ENCODE measurements at regions not wholly inside any gene's neighbourhood (a gene's known extent, or its start where the extent isn't known, plus 50 kb on each side); places are given as distances from the start of the nearest gene placed in this dataset.

DNA sequence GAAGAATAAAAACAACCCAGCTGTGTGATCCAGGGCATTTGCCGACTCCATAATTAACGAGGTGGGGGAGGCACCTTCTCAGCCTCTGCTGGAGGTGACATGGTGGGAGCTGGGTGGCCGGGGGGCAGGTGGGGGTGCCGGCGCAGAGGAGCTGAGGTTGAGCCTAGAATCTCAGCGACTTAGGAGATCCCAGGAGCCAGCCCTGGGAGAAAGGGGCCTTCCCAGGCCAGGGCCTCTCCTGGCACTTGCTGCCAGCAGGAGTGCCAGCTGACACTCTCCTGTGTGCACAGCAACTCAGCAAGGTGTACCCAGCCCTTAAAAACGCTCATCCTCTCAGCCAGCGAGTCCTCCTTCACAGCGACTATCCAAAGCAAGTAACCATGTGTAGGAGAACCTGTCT is 62.8 kb upstream of the FCN1 start:
- Mint-ChIP-seq H3K4me1 (ENCODE audit: low read depth, unreplicated experiment) (no peaks in the 10 kb centered on the region), H3K36me3 (ENCODE audit: insufficient read depth, unreplicated experiment) (no peaks in the 10 kb centered on the region), H3K27me3 (ENCODE audit: unreplicated experiment) (peaks cover 18% of the 10 kb centered on the region), H3K4me3 (ENCODE audit: low read depth, unreplicated experiment) (no peak overlapping the region), H3K27ac (ENCODE audit: unreplicated experiment) (no peak overlapping the region), H3K9me3 (ENCODE audit: low read depth, unreplicated experiment) (peaks cover 11% of the 10 kb centered on the region)
- BruUV-seq (replicated peaks), result no TSS peak
- no peak for DNase-seq
- CTCF ChIA-PET, result no interaction called here
- TF ChIP-seq, protein P1, sequence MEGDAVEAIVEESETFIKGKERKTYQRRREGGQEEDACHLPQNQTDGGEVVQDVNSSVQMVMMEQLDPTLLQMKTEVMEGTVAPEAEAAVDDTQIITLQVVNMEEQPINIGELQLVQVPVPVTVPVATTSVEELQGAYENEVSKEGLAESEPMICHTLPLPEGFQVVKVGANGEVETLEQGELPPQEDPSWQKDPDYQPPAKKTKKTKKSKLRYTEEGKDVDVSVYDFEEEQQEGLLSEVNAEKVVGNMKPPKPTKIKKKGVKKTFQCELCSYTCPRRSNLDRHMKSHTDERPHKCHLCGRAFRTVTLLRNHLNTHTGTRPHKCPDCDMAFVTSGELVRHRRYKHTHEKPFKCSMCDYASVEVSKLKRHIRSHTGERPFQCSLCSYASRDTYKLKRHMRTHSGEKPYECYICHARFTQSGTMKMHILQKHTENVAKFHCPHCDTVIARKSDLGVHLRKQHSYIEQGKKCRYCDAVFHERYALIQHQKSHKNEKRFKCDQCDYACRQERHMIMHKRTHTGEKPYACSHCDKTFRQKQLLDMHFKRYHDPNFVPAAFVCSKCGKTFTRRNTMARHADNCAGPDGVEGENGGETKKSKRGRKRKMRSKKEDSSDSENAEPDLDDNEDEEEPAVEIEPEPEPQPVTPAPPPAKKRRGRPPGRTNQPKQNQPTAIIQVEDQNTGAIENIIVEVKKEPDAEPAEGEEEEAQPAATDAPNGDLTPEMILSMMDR (IDR thresholded peaks at IDR 0.05; ENCODE audit: unreplicated experiment), result no peak
- intact Hi-C loops (cut with micrococcal nuclease; ENCODE audit: unreplicated experiment), result no loop called here

DNA sequence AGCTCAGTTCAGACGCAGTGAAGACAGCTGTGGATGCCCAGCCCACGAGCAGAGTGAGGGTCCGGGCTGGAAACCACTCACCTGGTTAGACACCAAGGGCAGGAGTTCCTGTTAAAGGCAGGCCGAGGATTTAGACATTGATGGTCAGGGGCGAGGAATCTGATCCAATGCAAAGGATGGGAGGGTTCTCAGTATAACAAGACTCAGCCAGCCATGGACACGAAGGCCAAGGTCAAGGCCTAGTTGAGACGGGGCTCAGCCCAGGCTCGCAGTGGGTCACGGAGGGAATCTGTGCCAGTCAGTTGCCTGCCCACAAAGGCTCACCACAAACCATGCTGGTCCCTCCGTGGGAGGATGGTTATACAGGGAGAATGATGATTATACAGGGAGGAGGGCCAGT is 63.3 kb upstream of the FCN1 start:
- intact Hi-C loops (cut with micrococcal nuclease; ENCODE audit: unreplicated experiment), result no loop called here
- Mint-ChIP-seq H3K27me3 (ENCODE audit: unreplicated experiment) (peaks cover 18% of the 10 kb centered on the region), H3K4me1 (ENCODE audit: low read depth, unreplicated experiment) (no peaks in the 10 kb centered on the region), H3K9me3 (ENCODE audit: low read depth, unreplicated experiment) (peaks cover 14% of the 10 kb centered on the region), H3K4me3 (ENCODE audit: low read depth, unreplicated experiment) (no peak overlapping the region), H3K36me3 (ENCODE audit: insufficient read depth, unreplicated experiment) (no peaks in the 10 kb centered on the region), H3K27ac (ENCODE audit: unreplicated experiment) (no peak overlapping the region)
- TF ChIP-seq, protein P1 (IDR thresholded peaks at IDR 0.05; ENCODE audit: unreplicated experiment), result no peak
- BruUV-seq (replicated peaks), result no TSS peak
- CTCF ChIA-PET, result no interaction called here
- DNase-seq, result no peak

DNA sequence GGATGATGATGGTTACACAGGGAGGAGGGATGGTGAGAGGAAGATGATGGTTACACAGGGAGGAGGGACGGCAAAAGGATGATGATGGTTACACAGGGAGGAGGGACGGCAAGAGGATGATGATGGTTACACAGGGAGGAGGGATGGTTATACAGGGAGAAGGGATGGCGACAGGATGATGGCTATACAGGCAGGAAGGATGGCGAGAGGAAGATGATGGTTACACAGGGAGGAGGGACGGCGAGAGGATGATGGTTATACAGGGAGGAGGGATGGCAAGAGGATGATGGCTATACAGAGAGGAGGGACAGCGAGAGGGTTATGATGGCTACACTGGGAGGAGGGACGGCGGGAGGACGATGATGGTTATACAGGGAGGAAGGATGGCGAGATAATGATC is 64.1 kb upstream of the FCN1 start:
- Mint-ChIP-seq H3K4me1 (ENCODE audit: low read depth, unreplicated experiment) (no peaks in the 10 kb centered on the region), H3K27ac (ENCODE audit: unreplicated experiment) (no peak overlapping the region), H3K36me3 (ENCODE audit: insufficient read depth, unreplicated experiment) (no peaks in the 10 kb centered on the region), H3K27me3 (ENCODE audit: unreplicated experiment) (peaks cover 18% of the 10 kb centered on the region), H3K4me3 (ENCODE audit: low read depth, unreplicated experiment) (no peak overlapping the region), H3K9me3 (ENCODE audit: low read depth, unreplicated experiment) (peaks cover 14% of the 10 kb centered on the region)
- intact Hi-C loops (cut with micrococcal nuclease; ENCODE audit: unreplicated experiment), result no loop called here
- BruUV-seq (replicated peaks), result no TSS peak
- DNase-seq, result no peak
- TF ChIP-seq, protein P1 (IDR thresholded peaks at IDR 0.05; ENCODE audit: unreplicated experiment), result no peak
- CTCF ChIA-PET, result no interaction called here

DNA sequence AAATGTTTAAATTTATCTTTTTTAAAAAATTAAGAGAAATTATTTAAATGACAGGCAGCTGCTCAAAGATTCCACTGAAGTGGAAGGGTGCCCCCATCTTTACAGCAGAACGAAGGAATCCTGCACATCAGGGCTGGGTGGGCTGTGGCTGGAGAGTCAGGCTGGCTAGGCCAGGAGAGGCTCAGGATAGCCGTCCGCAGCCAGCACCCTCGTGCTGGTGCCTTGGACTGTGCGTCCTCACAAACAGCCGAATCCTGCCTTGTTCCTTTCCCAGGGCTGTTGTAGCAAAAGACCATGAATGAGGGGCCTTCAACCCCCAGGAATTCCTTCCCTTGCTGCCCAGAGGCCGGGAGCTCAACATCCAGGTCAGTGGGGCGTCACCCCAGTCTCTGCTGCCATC is 64.6 kb upstream of the FCN1 start:
- intact Hi-C loops (cut with micrococcal nuclease; ENCODE audit: unreplicated experiment), result no loop called here
- Mint-ChIP-seq H3K36me3 (ENCODE audit: insufficient read depth, unreplicated experiment) (no peaks in the 10 kb centered on the region), H3K27ac (ENCODE audit: unreplicated experiment) (no peak overlapping the region), H3K4me1 (ENCODE audit: low read depth, unreplicated experiment) (no peaks in the 10 kb centered on the region), H3K4me3 (ENCODE audit: low read depth, unreplicated experiment) (no peak overlapping the region), H3K27me3 (ENCODE audit: unreplicated experiment) (peaks cover 18% of the 10 kb centered on the region), H3K9me3 (ENCODE audit: low read depth, unreplicated experiment) (peaks cover 14% of the 10 kb centered on the region)
- DNase-seq, result no peak
- TF ChIP-seq, protein P1 (IDR thresholded peaks at IDR 0.05; ENCODE audit: unreplicated experiment), result no peak
- CTCF ChIA-PET, result interaction anchor here (0.7 kb wide), 1 partner anchor 10 kb away, joined by 3 read pairs; no protein-coding TSS in a partner anchor
- no TSS peak for BruUV-seq (replicated peaks)
